CD14-positive monocyte (primary cell): ENCODE measurements at regions not wholly inside any gene's neighbourhood (a gene's known extent, or its start where the extent isn't known, plus 50 kb on each side); places are given as distances from the start of the nearest gene placed in this dataset.

Source experiments
- DNase-seq, 3 donors: peaks; one replicate each; pipeline ENCODE4 v3.0.0-alpha.2; 2011 to 2022
- H2AFZ ChIP-seq: 2 replicates; pipeline ENCODE4 v1.6.0; 2012; ENCODE audit warnings: mild to moderate bottlenecking, low read depth, low read length, inconsistent platforms; ENCODE audit not compliant: insufficient read depth, poor library complexity, severe bottlenecking
- H3K27ac ChIP-seq, 2 donors: 1 replicate in 1 of 2; 2 replicates in 1 of 2; pipeline ENCODE4 v1.5.1; 2012 to 2013; ENCODE audit warnings: low read length in 2 of 2, control low read depth in 1 of 2, inconsistent platforms in 1 of 2, low read depth in 1 of 2, mild to moderate bottlenecking in 1 of 2
- H3K27me3 ChIP-seq, 2 donors: one replicate each; pipeline versions ENCODE4 v1.6.0 to v1.6.1; 2011 to 2013; ENCODE audit warnings: low read length in 2 of 2; ENCODE audit not compliant: control insufficient read depth in 2 of 2, insufficient read depth in 2 of 2
- H3K36me3 ChIP-seq, 2 donors: replicated peaks in 1 of 2; 1 replicate in 1 of 2; 2 replicates in 1 of 2; pipeline versions ENCODE4 v1.5.1 to v1.6.1; 2012 to 2013; ENCODE audit warnings: low read length in 2 of 2, control low read depth in 1 of 2, inconsistent platforms in 1 of 2, mild to moderate bottlenecking in 1 of 2; ENCODE audit not compliant: insufficient read depth in 2 of 2, control insufficient read depth in 1 of 2
- H3K4me1 ChIP-seq, 2 donors: 1 replicate in 1 of 2; 2 replicates in 1 of 2; pipeline versions ENCODE4 v1.5.1 to v1.6.1; 2012 to 2013; ENCODE audit warnings: low read length in 2 of 2, control low read depth in 1 of 2, inconsistent platforms in 1 of 2, mild to moderate bottlenecking in 1 of 2, moderate library complexity in 1 of 2; ENCODE audit not compliant: insufficient read depth in 2 of 2, control insufficient read depth in 1 of 2
- H3K4me2 ChIP-seq: replicated peaks from 2 replicates; pipeline ENCODE3; 2012; ENCODE audit warnings: low read length, moderate library complexity, mild to moderate bottlenecking; ENCODE audit not compliant: poor library complexity, severe bottlenecking; ENCODE audit errors: extremely low read depth
- H3K4me3 ChIP-seq, 3 experiments: fragments of 200-600 bp in 1 of 3; sonication (generic) in 1 of 3; replicated peaks in 1 of 3; 1 replicate in 2 of 3; 2 replicates in 1 of 3; pipeline ENCODE4 v1.5.1; 2011 to 2013; ENCODE audit warnings: low read length in 3 of 3, mild to moderate bottlenecking in 3 of 3, control low read depth in 2 of 3, low read depth in 2 of 3, inconsistent platforms in 1 of 3, moderate library complexity in 1 of 3
- H3K79me2 ChIP-seq: 2 replicates; pipeline ENCODE4 v1.6.0; 2012; ENCODE audit warnings: mild to moderate bottlenecking, control low read depth, inconsistent platforms, low read length, moderate library complexity; ENCODE audit not compliant: insufficient read depth
- H3K9ac ChIP-seq: 2 replicates; pipeline ENCODE4 v1.6.0; 2017; ENCODE audit warnings: low read length, mild to moderate bottlenecking; ENCODE audit not compliant: insufficient read depth, poor library complexity, severe bottlenecking
- H3K9me3 ChIP-seq, 2 donors: replicated peaks in 1 of 2; 1 replicate in 1 of 2; 2 replicates in 1 of 2; pipeline versions ENCODE4 v1.5.1 to v1.6.1; 2012 to 2013; ENCODE audit warnings: low read length in 2 of 2, control low read depth in 1 of 2; ENCODE audit not compliant: control insufficient read depth in 1 of 2, insufficient read depth in 1 of 2
- H4K20me1 ChIP-seq: 2 replicates; pipeline ENCODE4 v1.6.0; 2012; ENCODE audit warnings: mild to moderate bottlenecking, low read length, control low read depth, moderate library complexity; ENCODE audit not compliant: insufficient read depth
- H3K27ac Mint-ChIP-seq, 7 donors: one replicate each; pipeline ENCODE4 v1.8.0; 2020; ENCODE audit warnings: mild to moderate bottlenecking in 7 of 7, mixed read lengths in 7 of 7, moderate library complexity in 6 of 7, inconsistent platforms in 2 of 7
- H3K27me3 Mint-ChIP-seq, 3 donors: one replicate each; pipeline ENCODE4 v1.8.0; 2021 to 2022; ENCODE audit warnings: low read depth in 3 of 3, mild to moderate bottlenecking in 3 of 3, mixed read lengths in 3 of 3, moderate library complexity in 3 of 3, inconsistent platforms in 1 of 3
- H3K36me3 Mint-ChIP-seq, 2 donors: one replicate each; pipeline ENCODE4 v1.8.0; 2020; ENCODE audit warnings: mixed read lengths in 2 of 2, inconsistent platforms in 1 of 2, mild to moderate bottlenecking in 1 of 2
- H3K4me1 Mint-ChIP-seq: one replicate; pipeline ENCODE4 v1.8.0; 2020; ENCODE audit warnings: mild to moderate bottlenecking, mixed read lengths
- H3K4me3 Mint-ChIP-seq, 2 donors: one replicate each; pipeline ENCODE4 v1.8.0; 2020; ENCODE audit warnings: mild to moderate bottlenecking in 2 of 2, mixed read lengths in 2 of 2, moderate library complexity in 1 of 2
- H3K9me3 Mint-ChIP-seq, 7 donors: one replicate each; pipeline ENCODE4 v1.8.0; 2020 to 2022; ENCODE audit warnings: mixed read lengths in 7 of 7, mild to moderate bottlenecking in 6 of 7, moderate library complexity in 6 of 7, inconsistent platforms in 2 of 7
- WGBS: methylation state at CpG from one replicate; pipeline ENCODE4 v1.1.5; 2013; ENCODE audit warnings: missing lambda C conversion rate; ENCODE audit not compliant: insufficient coverage; 5-methylcytosine and 5-hydroxymethylcytosine counted together
- intact Hi-C, 2 donors: fragments of 100-400 bp; cut with micrococcal nuclease; formaldehyde crosslinking; loops; one replicate each; pipeline versions ENCODE4 v1.15.0 to v1.15.1; 2023
- TF ChIP-seq, protein P1 (sequence below): fragments of 200-600 bp; IDR thresholded peaks from one replicate; pipeline ENCODE4 v1.8.0; 2022; ENCODE audit warnings: antibody characterized with exemption, mild to moderate bottlenecking

DNA sequence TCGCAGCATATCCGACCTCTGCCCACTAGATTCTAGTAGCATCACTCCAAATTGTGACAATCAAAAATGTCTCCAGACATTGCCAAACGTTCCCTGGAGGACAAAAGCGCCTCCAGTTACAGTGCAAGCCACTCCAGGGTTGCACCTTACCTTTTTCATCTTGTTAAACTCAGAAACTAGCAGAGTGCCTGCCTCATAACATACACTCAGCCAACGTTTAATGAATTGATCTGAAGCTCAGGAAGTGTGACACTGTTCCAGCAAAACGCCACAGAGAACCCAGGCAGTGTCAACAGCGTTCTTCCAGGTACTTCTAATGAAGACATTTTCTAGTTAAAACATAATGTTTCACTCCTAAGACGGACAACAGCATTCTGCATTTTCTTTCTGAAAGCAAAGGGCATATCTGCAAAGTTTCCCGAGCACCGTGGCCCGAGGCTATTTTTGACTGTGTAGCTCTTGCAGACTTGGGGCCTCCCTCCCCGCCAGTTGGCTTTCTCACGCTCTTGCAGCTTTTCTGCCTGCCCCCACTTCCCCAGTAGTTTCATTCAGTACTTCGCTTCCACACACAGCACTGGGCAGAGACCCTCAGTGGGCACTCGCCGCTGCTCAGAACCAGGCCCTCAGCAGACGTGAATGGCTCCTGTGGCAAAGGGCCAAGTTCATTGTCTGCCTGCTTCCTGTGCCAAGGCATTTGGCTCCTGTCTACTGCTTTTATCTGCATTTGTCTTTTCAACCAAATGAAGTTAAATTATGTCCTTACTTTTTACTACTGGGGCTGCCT is 133.4 kb upstream of the TTC29 start:
- Histone ChIP-seq H3K4me2 (no peak overlapping the region), H4K20me1 (no peaks in the 10 kb centered on the region), H3K27ac (no peak overlapping the region), H2AFZ (no peak overlapping the region), H3K79me2 (no peaks in the 10 kb centered on the region), H3K36me3 (no peaks in the 10 kb centered on the region), H3K9me3 (no peaks in the 10 kb centered on the region), H3K4me3 (no peak overlapping the region), H3K27me3 (no peaks in the 10 kb centered on the region), H3K4me1 (no peaks in the 10 kb centered on the region), H3K9ac (no peak overlapping the region)
- TF ChIP-seq, protein P1, sequence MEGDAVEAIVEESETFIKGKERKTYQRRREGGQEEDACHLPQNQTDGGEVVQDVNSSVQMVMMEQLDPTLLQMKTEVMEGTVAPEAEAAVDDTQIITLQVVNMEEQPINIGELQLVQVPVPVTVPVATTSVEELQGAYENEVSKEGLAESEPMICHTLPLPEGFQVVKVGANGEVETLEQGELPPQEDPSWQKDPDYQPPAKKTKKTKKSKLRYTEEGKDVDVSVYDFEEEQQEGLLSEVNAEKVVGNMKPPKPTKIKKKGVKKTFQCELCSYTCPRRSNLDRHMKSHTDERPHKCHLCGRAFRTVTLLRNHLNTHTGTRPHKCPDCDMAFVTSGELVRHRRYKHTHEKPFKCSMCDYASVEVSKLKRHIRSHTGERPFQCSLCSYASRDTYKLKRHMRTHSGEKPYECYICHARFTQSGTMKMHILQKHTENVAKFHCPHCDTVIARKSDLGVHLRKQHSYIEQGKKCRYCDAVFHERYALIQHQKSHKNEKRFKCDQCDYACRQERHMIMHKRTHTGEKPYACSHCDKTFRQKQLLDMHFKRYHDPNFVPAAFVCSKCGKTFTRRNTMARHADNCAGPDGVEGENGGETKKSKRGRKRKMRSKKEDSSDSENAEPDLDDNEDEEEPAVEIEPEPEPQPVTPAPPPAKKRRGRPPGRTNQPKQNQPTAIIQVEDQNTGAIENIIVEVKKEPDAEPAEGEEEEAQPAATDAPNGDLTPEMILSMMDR = no peak
- intact Hi-C loops = no loop called here
- DNase-seq = no peak
- WGBS = 86% methylated on average over 17 of the region's 17 CpGs
- Mint-ChIP-seq H3K4me3 (no peak overlapping the region), H3K27ac (no peak overlapping the region), H3K36me3 (no peaks in the 10 kb centered on the region), H3K27me3 (peaks cover 2 to 4% (median 3%) of the 10 kb centered on the region in 3 donors), H3K4me1 (no peaks in the 10 kb centered on the region), H3K9me3 (peaks cover 0 to 3% (median 0%) of the 10 kb centered on the region in 7 donors)

DNA sequence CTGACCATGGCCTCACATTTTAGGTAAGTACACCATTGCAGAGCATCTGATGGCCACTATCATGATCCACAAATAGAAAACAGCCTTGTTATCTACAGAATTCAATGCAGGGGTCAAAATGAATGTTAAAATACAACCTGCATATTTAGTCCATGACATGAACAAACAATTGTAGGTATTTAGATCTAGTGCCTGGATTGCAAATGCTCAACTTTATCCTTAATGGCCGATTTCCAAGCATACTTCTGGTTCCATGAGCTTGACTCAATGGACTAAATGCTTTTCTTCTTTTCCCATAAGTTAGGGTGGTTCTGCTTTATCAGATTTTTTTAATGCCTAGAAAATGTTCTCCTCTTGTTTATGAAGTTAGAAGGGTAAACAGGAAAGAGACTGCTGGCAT is 139.2 kb upstream of the TTC29 start:
- Histone ChIP-seq H2AFZ (no peak overlapping the region), H3K27ac (no peak overlapping the region), H3K9me3 (no peaks in the 10 kb centered on the region), H3K4me1 (no peaks in the 10 kb centered on the region), H4K20me1 (no peaks in the 10 kb centered on the region), H3K36me3 (no peaks in the 10 kb centered on the region), H3K79me2 (no peaks in the 10 kb centered on the region), H3K4me2 (no peak overlapping the region), H3K9ac (no peak overlapping the region), H3K4me3 (no peak overlapping the region), H3K27me3 (no peaks in the 10 kb centered on the region)
- intact Hi-C loops = no loop called here
- Mint-ChIP-seq H3K4me3 (no peak overlapping the region), H3K36me3 (no peaks in the 10 kb centered on the region), H3K4me1 (no peaks in the 10 kb centered on the region), H3K27ac (no peak overlapping the region), H3K27me3 (peaks cover 0 to 5% (median 4%) of the 10 kb centered on the region in 3 donors), H3K9me3 (no peaks in the 10 kb centered on the region)
- no CpG with 5 or more reads among the region's 1 CpG for WGBS
- DNase-seq = no peak
- TF ChIP-seq, protein P1 = no peak
